ENCODE measurements at regions not wholly inside any gene's neighbourhood (a gene's known extent, or its start where the extent isn't known, plus 50 kb on each side); places are given as distances from the start of the nearest gene placed in this dataset.

- TF ChIP-seq CTCF (conservative IDR thresholded peaks at IDR 0.05) (no peak), EZH2 (IDR thresholded peaks at IDR 0.05; ENCODE audit: low read depth) (no peak)
These were observed 2022.1 kb upstream of the ACO1 start for GRCh38 chr9:30362373-30362772.

Data from PC-9 (cell line).